ENCODE measurements at regions not wholly inside any gene's neighbourhood (a gene's known extent, or its start where the extent isn't known, plus 50 kb on each side); places are given as distances from the start of the nearest gene placed in this dataset.

- in situ Hi-C loops (cut with MboI; ENCODE audit: low sequenced_read_pairs, unreplicated experiment) = no loop called here
- DNase-seq (ENCODE audit: low spot score) = no peak
- TF ChIP-seq CTCF (IDR thresholded peaks at IDR 0.05; ENCODE audit: borderline replicate concordance, control extremely low read depth, extremely low read depth, insufficient read depth, missing control alignments) = no peak
These were observed 155.4 kb upstream of the KYNU start for GRCh38 chr2:142722086-142722485.

- TF ChIP-seq CTCF (IDR thresholded peaks at IDR 0.05; ENCODE audit: borderline replicate concordance, control extremely low read depth, extremely low read depth, insufficient read depth, missing control alignments) = no peak
- in situ Hi-C loops (cut with MboI; ENCODE audit: low sequenced_read_pairs, unreplicated experiment) = no loop called here
- no peak for DNase-seq (ENCODE audit: low spot score)
These were observed 156.4 kb upstream of the KYNU start for GRCh38 chr2:142721015-142721414.

- TF ChIP-seq CTCF (IDR thresholded peaks at IDR 0.05; ENCODE audit: borderline replicate concordance, control extremely low read depth, extremely low read depth, insufficient read depth, missing control alignments) = no peak
- no peak for DNase-seq (ENCODE audit: low spot score)
- in situ Hi-C loops (cut with MboI; ENCODE audit: low sequenced_read_pairs, unreplicated experiment) = no loop called here
These were observed 158.8 kb upstream of the KYNU start for GRCh38 chr2:142718576-142719155.

GRCh38 chr2:142716463-142717242, 160.8 kb upstream of the KYNU start:
- no peak for TF ChIP-seq CTCF (IDR thresholded peaks at IDR 0.05; ENCODE audit: borderline replicate concordance, control extremely low read depth, extremely low read depth, insufficient read depth, missing control alignments)
- DNase-seq (ENCODE audit: low spot score) = no peak
- in situ Hi-C loops (cut with MboI; ENCODE audit: low sequenced_read_pairs, unreplicated experiment) = no loop called here

GRCh38 chr2:142714600-142714999, 162.9 kb upstream of the KYNU start:
- no peak for TF ChIP-seq CTCF (IDR thresholded peaks at IDR 0.05; ENCODE audit: borderline replicate concordance, control extremely low read depth, extremely low read depth, insufficient read depth, missing control alignments)
- in situ Hi-C loops (cut with MboI; ENCODE audit: low sequenced_read_pairs, unreplicated experiment) = no loop called here

GRCh38 chr2:142710336-142710735, 167.1 kb upstream of the KYNU start:
- DNase-seq (ENCODE audit: low spot score) = no peak
- no peak for TF ChIP-seq CTCF (IDR thresholded peaks at IDR 0.05; ENCODE audit: borderline replicate concordance, control extremely low read depth, extremely low read depth, insufficient read depth, missing control alignments)
- in situ Hi-C loops (cut with MboI; ENCODE audit: low sequenced_read_pairs, unreplicated experiment) = no loop called here

More at GRCh38 chr2:142714600-142714999, 162.9 kb upstream of the KYNU start:
- DNase-seq (ENCODE audit: low spot score) = no peak
